ENCODE measurements at regions not wholly inside any gene's neighbourhood (a gene's known extent, or its start where the extent isn't known, plus 50 kb on each side); places are given as distances from the start of the nearest gene placed in this dataset.

- TF ChIP-seq, protein P1, sequence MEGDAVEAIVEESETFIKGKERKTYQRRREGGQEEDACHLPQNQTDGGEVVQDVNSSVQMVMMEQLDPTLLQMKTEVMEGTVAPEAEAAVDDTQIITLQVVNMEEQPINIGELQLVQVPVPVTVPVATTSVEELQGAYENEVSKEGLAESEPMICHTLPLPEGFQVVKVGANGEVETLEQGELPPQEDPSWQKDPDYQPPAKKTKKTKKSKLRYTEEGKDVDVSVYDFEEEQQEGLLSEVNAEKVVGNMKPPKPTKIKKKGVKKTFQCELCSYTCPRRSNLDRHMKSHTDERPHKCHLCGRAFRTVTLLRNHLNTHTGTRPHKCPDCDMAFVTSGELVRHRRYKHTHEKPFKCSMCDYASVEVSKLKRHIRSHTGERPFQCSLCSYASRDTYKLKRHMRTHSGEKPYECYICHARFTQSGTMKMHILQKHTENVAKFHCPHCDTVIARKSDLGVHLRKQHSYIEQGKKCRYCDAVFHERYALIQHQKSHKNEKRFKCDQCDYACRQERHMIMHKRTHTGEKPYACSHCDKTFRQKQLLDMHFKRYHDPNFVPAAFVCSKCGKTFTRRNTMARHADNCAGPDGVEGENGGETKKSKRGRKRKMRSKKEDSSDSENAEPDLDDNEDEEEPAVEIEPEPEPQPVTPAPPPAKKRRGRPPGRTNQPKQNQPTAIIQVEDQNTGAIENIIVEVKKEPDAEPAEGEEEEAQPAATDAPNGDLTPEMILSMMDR (IDR thresholded peaks at IDR 0.05): no peak
- TF ChIP-seq POLR2A (IDR thresholded peaks at IDR 0.05): no peak
- TF ChIP-seq POLR2AphosphoS5 (IDR thresholded peaks at IDR 0.05): no peak
Observed at GRCh38 chrX:25158635-25159034, 142.9 kb upstream of the ARX start.

All from breast epithelium (tissue), 3 donors.